HG03025 (cell line): ENCODE measurements at regions not wholly inside any gene's neighbourhood (a gene's known extent, or its start where the extent isn't known, plus 50 kb on each side); places are given as distances from the start of the nearest gene placed in this dataset.

ENCODE experiments used
- ATAC-seq: cut with Tn5 transposase; IDR thresholded peaks from one replicate; pipeline ENCODE4 v1.9.1; 2021; ENCODE audit warnings: mild to moderate bottlenecking, moderate library complexity; ENCODE audit not compliant: unreplicated experiment, low FRiP score

DNA sequence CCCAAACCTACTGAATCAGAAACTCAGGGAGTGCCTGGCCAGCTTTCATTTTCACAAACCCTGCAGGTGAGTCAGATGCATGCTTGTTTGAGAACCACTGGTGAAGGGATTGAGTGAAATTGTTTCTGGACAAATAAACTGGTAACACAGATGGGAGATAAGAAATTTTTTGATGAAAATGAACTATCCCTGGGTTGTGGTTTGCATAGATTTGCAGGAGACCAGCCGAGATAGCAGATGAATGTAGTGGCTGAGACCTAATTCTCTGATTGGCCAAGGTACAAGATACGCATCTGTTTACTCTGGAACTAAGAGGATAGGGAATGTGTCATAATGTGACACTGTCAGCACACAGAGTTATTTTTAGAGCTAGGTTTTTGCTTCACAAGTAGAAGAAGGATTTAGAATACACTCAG is 117.8 kb upstream of the NOCT start:
- no peak for ATAC-seq

- no peak for ATAC-seq
Observed at GRCh38 chr4:138894709-138895108, 120.9 kb upstream of the NOCT start.

GRCh38 chr4:138894011-138894410 is 121.6 kb upstream of the NOCT start:
- no peak for ATAC-seq

DNA sequence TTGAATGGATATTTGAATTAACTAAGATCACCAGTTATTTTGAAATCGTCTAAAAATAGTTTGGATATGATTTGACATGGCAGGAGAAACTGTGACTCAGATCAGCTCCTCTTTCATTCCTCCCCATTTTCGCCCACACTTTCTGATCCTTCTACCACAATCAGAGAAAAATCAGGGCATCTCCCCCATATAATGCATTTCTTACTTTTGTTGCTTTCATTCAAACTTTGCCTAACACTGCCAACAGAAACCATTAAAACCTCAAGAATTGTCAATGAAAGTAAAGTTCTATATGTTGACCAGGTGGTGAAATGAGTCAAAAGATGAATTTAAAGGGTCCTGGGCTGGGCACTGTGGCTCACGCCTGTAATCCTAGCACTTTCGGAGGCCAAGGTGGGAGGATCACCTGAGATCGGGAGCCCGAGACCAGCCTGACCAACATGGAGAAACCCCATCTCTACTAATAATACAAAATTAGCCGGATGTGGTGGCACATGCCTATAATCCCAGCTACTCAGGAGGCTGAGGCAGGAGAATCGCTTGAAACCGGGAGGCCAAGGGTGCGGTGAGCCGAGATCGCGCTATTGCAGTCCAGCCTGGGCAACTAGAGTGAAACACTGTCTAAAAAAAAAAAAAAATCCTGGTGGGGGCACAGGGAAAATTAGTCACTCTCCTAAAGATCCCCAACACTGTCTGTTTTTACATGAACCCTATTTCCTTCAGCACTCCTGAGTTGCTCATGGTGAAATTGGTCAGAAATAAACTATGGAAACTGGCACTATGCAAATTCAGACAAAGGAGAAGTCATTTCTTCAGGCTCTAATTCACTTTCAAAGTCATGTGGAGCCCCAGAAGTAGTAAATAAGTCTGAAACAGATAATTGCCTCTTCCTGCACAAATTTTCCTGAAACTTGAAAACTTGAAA is 122.8 kb upstream of the NOCT start:
- no peak for ATAC-seq

DNA sequence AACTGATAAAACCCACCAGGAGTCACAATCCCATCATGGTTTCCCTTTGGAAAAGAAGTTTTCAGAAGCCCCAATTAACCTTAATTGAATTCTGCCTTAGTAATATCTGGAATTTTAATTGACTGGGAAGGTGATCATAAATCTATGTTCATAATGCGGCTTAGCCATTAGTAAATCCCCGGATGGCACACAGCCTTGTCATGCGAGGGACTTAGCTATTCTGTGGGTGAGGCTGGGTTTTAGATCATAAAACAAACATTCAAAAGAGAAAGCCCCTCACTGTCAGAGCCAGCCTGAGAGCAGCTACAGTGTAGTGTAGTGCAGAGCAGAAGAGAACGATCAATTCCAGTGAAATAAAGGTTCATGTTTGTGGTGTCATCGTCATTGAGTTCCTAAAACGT is 124.0 kb upstream of the NOCT start:
- no peak for ATAC-seq

GRCh38 chr4:138890891-138891570 is 124.5 kb upstream of the NOCT start:
- no peak for ATAC-seq

- no peak for ATAC-seq
Observed at GRCh38 chr4:138889216-138889615, 126.4 kb upstream of the NOCT start.

GRCh38 chr4:138887741-138888140 is 127.8 kb upstream of the NOCT start:
- no peak for ATAC-seq

DNA sequence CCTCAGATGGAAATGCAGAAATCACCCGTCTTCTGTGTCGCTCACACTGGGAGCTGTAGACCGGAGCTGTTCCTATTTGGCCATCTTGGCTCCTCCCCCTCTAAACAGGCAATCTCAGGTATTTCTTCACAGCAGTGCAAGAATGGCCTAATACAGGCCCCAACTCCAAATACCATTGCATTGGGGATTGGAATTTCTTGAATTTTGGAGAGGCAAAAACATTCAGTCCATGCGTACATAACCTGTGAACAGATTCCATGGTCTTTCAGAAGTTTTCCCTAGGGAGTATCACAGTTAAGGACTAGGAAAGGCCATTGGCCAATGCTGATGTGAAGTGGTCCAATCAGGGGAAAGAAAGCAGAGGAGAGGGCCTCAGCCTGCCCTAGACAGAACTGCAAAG is 128.2 kb upstream of the NOCT start:
- ATAC-seq, result no peak

GRCh38 chr4:138879757-138880156 is 135.8 kb upstream of the NOCT start:
- ATAC-seq, result no peak

DNA sequence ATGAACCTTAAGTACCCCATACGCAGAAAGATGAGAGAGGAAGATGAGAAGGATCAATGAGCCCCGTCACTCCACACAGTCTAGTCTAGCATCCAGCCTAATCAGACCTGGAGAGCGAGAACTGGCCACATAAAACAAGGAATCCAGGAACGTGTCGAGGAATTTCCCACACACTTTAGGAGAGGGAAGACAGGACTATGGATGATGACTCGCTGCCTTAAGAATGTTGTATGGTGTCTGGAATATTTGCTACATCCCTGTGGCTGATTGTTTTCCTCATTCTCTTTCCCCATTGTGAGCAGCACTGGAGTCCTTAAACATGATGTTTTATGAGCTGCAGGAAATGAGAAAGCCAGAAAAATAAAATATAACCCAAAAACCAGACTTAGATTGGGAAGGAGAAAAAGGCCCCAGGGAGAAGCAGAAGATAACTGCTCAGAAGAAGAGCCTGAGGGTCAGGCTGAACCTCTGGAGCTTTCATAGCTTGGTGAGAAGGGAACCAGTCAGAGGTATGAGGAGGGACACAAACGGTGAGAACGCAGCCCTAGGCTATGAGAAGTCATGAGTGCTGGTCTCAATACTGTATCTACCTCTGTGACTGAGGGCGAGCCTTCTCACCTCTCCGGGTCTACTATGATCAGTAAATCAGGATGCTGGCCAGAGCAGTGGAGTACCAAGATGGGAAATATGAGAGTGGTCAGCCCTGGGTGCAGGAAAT is 139.5 kb upstream of the NOCT start:
- ATAC-seq, result no peak

DNA sequence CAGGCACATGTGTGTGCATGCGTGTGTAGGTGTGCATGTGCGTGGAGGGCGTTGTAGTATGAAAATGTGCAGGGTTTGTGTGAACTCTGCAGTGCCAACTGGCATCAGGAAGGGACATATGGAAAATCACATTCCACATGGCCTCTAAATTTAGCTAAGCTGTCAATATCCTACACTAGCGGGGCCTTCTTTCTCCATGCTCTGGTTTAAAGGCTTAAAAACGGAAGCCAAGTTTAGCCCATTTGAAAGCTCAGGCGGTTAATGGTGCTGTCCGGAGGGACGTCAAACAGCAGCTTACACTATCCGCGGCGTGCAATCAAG is 144.1 kb upstream of the NOCT start:
- ATAC-seq, result no peak

GRCh38 chr4:138870737-138871554 is 144.6 kb upstream of the NOCT start:
- ATAC-seq, result peak; percentile 80

DNA sequence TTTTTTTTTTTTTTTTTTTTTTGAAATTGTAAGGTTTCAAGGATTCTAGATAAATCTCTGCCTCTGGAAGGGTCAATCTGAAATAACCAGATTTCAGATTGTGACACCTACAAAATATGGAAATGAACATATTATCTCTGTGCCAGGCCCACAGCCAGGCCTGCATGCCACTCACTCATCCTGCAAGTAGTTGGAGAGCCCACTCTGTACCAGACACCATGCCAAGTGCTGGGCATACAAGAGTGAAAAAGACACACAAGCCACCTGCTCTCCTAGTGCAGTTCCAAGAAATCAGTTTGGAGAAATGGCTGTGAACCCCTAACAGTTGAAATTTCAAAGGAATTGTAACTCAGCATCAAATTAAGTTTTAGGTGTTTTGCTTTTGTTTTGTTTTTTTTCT is 145.9 kb upstream of the NOCT start:
- no peak for ATAC-seq

- ATAC-seq, result no peak
Observed at GRCh38 chr4:138869165-138869564, 146.4 kb upstream of the NOCT start.

- ATAC-seq, result no peak
Observed at GRCh38 chr4:138868562-138868961, 147.0 kb upstream of the NOCT start.

- no peak for ATAC-seq
Observed at GRCh38 chr4:138867404-138867803, 148.2 kb upstream of the NOCT start.

- no peak for ATAC-seq
Observed at GRCh38 chr4:138866314-138866713, 149.3 kb upstream of the NOCT start.

DNA sequence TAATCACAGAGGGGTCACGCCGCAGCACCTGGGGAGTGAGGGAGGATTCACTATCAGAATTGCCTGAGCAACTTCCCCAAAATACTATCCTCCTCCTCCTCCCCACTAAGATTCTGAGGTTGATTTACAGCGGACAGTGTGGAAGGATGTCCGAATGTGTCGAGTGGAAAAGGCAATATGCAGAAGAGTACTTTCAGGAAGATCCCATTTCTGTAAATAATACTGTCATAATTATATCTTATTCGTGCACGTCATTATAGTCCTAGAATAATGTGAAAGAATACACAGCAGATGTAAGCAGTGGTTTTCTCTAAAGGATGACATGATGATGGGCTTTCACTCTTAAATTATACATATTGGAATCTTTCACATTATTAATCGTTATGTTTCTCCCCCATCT is 149.8 kb upstream of the NOCT start:
- no peak for ATAC-seq

DNA sequence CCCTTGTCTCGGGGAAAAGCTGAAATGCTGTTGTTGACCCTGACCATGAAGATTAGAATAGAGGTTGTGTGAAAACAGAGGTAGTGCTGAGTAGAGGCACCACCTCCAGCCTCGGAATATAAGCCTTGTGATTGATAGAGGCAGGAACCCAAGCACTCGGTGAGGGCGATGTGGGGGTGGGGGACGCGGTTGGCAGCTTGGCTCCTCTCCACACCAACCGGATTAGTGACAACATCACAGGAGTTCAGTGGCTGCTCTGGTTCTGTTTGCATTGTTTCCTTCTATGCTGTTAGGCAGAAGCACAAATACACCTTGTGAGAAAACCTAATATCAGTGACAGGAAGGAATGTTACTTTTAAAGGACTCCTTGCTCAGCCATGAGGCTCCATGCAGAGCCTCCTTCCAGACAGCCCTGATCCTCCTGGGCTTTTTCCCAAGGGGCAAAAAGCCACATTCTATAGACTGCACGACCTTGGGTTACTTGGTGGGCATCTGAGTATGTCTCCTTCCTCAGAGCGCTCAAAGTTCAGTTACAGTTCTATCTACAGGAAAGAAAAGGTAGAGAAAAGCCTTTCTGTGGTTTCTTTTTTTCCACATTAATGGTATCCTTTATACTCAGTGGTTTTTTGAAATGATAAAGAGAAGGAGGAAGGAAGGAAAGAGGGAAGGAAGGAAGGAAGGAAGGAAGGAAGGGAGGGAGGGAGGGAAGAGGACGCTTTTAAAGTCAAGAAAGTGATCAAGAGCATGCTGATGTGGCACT is 150.4 kb upstream of the NOCT start:
- ATAC-seq, result no peak
